Stomach smooth muscle (tissue), 2 donors: ENCODE measurements at regions not wholly inside any gene's neighbourhood (a gene's known extent, or its start where the extent isn't known, plus 50 kb on each side); places are given as distances from the start of the nearest gene placed in this dataset.

ENCODE experiments used
- H3K27ac ChIP-seq: one replicate; pipeline ENCODE4 v1.7.0; 2013; ENCODE audit warnings: mild to moderate bottlenecking, low read length, inconsistent platforms
- H3K27me3 ChIP-seq, 2 donors: one replicate each; pipeline ENCODE4 v1.7.0; 2013; ENCODE audit warnings: low read length in 2 of 2; ENCODE audit not compliant: insufficient read depth in 2 of 2, control insufficient read depth in 1 of 2
- H3K36me3 ChIP-seq, 2 donors: one replicate each; pipeline ENCODE4 v1.7.0; 2013; ENCODE audit warnings: low read length in 2 of 2; ENCODE audit not compliant: control insufficient read depth in 2 of 2, insufficient read depth in 2 of 2
- H3K4me1 ChIP-seq: one replicate; pipeline ENCODE4 v1.7.0; 2013; ENCODE audit warnings: low read length; ENCODE audit not compliant: control insufficient read depth, insufficient read depth
- H3K4me3 ChIP-seq, 2 donors: one replicate each; pipeline ENCODE4 v1.7.0; 2013; ENCODE audit warnings: low read length in 2 of 2
- H3K9ac ChIP-seq, 2 donors: one replicate each; pipeline ENCODE4 v1.7.0; 2013; ENCODE audit warnings: low read length in 2 of 2, mild to moderate bottlenecking in 1 of 2
- H3K9me3 ChIP-seq, 2 donors: one replicate each; pipeline ENCODE4 v1.7.0; 2013; ENCODE audit warnings: low read length in 2 of 2; ENCODE audit not compliant: control insufficient read depth in 2 of 2
- donor health status: healthy.
- donor health status: Pancreatic carcinoma.

GRCh38 chr3:31402117-31402516, 130.6 kb upstream of the STT3B start:
- Histone ChIP-seq H3K4me1 (no peaks in the 10 kb centered on the region), H3K9me3 (no peaks in the 10 kb centered on the region), H3K9ac (no peak overlapping the region), H3K27me3 (no peaks in the 10 kb centered on the region), H3K27ac (no peak overlapping the region), H3K36me3 (no peaks in the 10 kb centered on the region), H3K4me3 (no peak overlapping the region)

DNA sequence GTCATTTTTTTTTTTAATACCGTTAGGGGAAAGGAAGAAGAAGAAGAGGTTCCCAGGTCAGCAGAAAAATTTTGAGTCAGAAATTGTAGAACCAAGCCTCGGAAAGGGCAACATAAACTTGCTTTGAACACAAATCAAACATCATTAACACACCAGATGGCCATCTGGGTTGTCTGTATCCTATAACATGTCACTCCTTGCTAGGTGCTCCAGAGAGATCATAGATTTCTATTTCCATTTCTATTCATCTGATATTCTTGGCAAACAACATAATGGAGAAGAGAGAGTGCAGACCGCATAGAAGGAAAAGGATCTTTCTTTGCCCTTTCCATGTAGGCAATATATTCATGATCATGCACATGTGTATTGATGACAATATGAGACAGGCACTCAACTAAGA, 129.5 kb upstream of the STT3B start:
- Histone ChIP-seq H3K27ac (no peak overlapping the region), H3K27me3 (no peaks in the 10 kb centered on the region)

GRCh38 chr3:31404871-31405270, 127.9 kb upstream of the STT3B start:
- Histone ChIP-seq H3K27me3 (no peaks in the 10 kb centered on the region), H3K9ac (no peak overlapping the region), H3K9me3 (no peaks in the 10 kb centered on the region), H3K4me3 (no peak overlapping the region), H3K27ac (no peak overlapping the region), H3K4me1 (no peaks in the 10 kb centered on the region), H3K36me3 (no peaks in the 10 kb centered on the region)

More for the DNA sequence above, 129.5 kb upstream of the STT3B start:
- Histone ChIP-seq H3K36me3 (no peaks in the 10 kb centered on the region), H3K9ac (no peak overlapping the region), H3K9me3 (no peaks in the 10 kb centered on the region), H3K4me3 (no peak overlapping the region), H3K4me1 (no peaks in the 10 kb centered on the region)

DNA sequence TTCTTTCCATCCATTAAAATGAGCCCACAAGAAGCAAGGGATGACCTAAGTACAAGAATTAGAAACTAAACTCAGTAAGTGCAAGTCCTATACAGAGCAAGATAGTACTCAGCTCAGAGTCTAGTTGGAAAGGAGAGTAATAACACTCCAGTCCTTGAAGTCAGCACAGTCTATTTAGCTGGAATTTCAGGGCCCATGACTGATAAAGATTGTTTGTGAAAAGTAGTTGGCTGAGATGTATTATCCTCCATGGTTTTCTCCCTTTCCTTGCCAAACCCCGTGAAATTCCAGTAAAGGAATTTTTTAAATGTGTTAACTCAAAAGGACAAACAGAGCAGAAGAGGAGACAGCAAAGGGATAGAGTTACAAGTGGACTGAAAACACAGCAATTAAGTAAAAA, 127.2 kb upstream of the STT3B start:
- no peak overlapping the region for H3K4me3 ChIP-seq

GRCh38 chr3:31406896-31407295, 125.8 kb upstream of the STT3B start:
- Histone ChIP-seq H3K36me3 (no peaks in the 10 kb centered on the region), H3K9me3 (no peaks in the 10 kb centered on the region), H3K4me1 (no peaks in the 10 kb centered on the region), H3K27me3 (no peaks in the 10 kb centered on the region), H3K4me3 (no peak overlapping the region), H3K27ac (no peak overlapping the region), H3K9ac (no peak overlapping the region)

More for the DNA sequence above, 127.2 kb upstream of the STT3B start:
- Histone ChIP-seq H3K36me3 (no peaks in the 10 kb centered on the region), H3K9me3 (no peaks in the 10 kb centered on the region), H3K4me1 (no peaks in the 10 kb centered on the region), H3K9ac (no peak overlapping the region), H3K27me3 (no peaks in the 10 kb centered on the region), H3K27ac (no peak overlapping the region)

DNA sequence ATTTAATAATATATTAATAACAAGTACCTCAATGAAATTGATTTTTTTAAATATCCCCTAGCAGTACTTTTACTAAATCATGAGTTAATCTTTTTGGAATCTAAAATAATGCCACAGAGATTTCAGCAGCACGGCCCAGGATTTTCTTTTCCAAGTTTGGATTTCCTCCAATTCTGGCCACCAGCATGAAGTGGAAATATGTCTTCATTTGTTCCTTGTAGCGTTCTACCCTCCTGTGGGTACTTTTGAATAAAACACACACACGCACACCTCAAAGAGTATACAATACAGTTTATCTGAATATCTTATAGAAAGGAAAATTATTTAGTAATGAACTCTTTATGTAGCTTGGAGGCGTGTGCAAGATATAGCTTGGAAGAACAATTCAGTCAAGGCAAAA, 125.1 kb upstream of the STT3B start:
- H3K4me1 ChIP-seq = no peaks in the 10 kb centered on the region
- H3K27me3 ChIP-seq = no peaks in the 10 kb centered on the region
- H3K4me3 ChIP-seq = no peak overlapping the region
- H3K27ac ChIP-seq = no peak overlapping the region
- H3K9ac ChIP-seq = no peak overlapping the region
- H3K36me3 ChIP-seq = no peaks in the 10 kb centered on the region
- H3K9me3 ChIP-seq = no peaks in the 10 kb centered on the region

- no peaks in the 10 kb centered on the region for H3K9me3 ChIP-seq
- no peaks in the 10 kb centered on the region for H3K4me1 ChIP-seq
These were observed 124.0 kb upstream of the STT3B start for GRCh38 chr3:31408720-31409119.

DNA sequence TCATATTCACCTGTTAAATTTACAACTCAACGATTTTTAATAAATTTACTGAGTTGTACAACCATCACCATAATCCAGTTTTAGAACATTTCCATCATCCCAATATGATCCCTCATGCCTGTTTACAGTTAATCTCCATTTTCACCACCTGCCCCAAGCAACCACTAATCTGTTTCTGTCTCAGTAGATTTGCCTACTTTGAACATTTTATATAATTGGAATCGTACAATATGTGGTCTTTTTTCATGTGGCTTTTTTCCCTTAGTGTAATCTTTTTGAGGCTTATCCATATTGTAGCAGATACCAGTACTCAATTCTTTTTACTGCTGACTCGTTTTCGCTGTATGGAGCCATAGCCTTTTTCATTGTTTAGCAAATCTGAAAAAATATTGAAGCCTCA, 123.3 kb upstream of the STT3B start:
- no peak overlapping the region for H3K4me3 ChIP-seq
- no peaks in the 10 kb centered on the region for H3K36me3 ChIP-seq
- no peak overlapping the region for H3K27ac ChIP-seq
- no peaks in the 10 kb centered on the region for H3K9me3 ChIP-seq
- H3K27me3 ChIP-seq = no peaks in the 10 kb centered on the region
- no peaks in the 10 kb centered on the region for H3K4me1 ChIP-seq
- no peak overlapping the region for H3K9ac ChIP-seq

More at GRCh38 chr3:31408720-31409119, 124.0 kb upstream of the STT3B start:
- Histone ChIP-seq H3K36me3 (no peaks in the 10 kb centered on the region), H3K27me3 (no peaks in the 10 kb centered on the region), H3K9ac (no peak overlapping the region), H3K4me3 (no peak overlapping the region), H3K27ac (no peak overlapping the region)

DNA sequence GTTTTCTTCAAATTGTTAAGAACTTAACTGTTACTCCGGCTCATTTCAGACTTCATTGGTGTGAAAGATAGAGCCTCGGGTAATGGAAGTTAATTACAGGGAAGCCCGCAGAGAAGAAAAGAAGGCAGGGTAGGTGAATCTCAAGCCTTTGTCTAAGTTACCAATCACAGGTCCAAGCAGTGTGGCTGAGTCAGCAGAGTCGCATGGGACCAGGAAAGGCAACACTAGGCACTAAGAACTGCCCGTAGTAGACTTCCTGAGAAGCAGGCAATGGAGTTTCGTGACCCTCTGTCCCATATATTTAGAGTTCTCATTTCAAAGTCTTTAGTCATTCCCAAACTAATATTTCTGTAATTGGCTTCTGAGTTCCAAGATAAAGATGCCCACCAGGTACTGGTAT, 122.9 kb upstream of the STT3B start:
- Histone ChIP-seq H3K36me3 (no peaks in the 10 kb centered on the region), H3K9me3 (no peaks in the 10 kb centered on the region), H3K27me3 (no peaks in the 10 kb centered on the region), H3K4me3 (no peak overlapping the region), H3K27ac (no peak overlapping the region), H3K4me1 (no peaks in the 10 kb centered on the region), H3K9ac (no peak overlapping the region)

- Histone ChIP-seq H3K9ac (no peak overlapping the region), H3K27ac (no peak overlapping the region), H3K27me3 (no peaks in the 10 kb centered on the region), H3K9me3 (no peaks in the 10 kb centered on the region), H3K4me1 (no peaks in the 10 kb centered on the region), H3K36me3 (no peaks in the 10 kb centered on the region), H3K4me3 (no peak overlapping the region)
These were observed 122.3 kb upstream of the STT3B start for GRCh38 chr3:31410411-31410810.

GRCh38 chr3:31412832-31413231, 119.9 kb upstream of the STT3B start:
- Histone ChIP-seq H3K4me3 (no peak overlapping the region), H3K36me3 (no peaks in the 10 kb centered on the region), H3K9me3 (no peaks in the 10 kb centered on the region), H3K27ac (no peak overlapping the region), H3K27me3 (no peaks in the 10 kb centered on the region), H3K9ac (no peak overlapping the region), H3K4me1 (no peaks in the 10 kb centered on the region)
